ENCODE measurements at regions not wholly inside any gene's neighbourhood (a gene's known extent, or its start where the extent isn't known, plus 50 kb on each side); places are given as distances from the start of the nearest gene placed in this dataset.
A peak's percentile ranks its signal among the peaks of the same experiment; 100 is the strongest.
"Not testable (repeated sequence)": the region's sequence is repeated elsewhere in the genome, so short reads cannot be mapped to it uniquely, and the experiment has no call there.

GRCh38 chr4:183374950-183375555 is 52.8 kb upstream of the CLDN24 start:
- Mint-ChIP-seq H3K4me1 (no peaks in the 10 kb centered on the region), H3K36me3 (peaks cover 3% of the 10 kb centered on the region), H3K9me3 (peaks cover 5% of the 10 kb centered on the region)

GRCh38 chr4:183376381-183376780 is 54.2 kb upstream of the CLDN24 start:
- Mint-ChIP-seq H3K4me3 (no peak overlapping the region), H3K27ac (no peak overlapping the region), H3K4me1 (no peaks in the 10 kb centered on the region), H3K36me3 (peaks cover 3% of the 10 kb centered on the region), H3K9me3 (peaks cover 5% of the 10 kb centered on the region), H3K27me3 (peaks cover 3% of the 10 kb centered on the region)

More at GRCh38 chr4:183374950-183375555, 52.8 kb upstream of the CLDN24 start:
- no peak overlapping the region for H3K4me3 Mint-ChIP-seq
- H3K27me3 Mint-ChIP-seq, result peaks cover 3% of the 10 kb centered on the region
- H3K27ac Mint-ChIP-seq, result no peak overlapping the region

GRCh38 chr4:183377491-183377890 is 55.3 kb upstream of the CLDN24 start:
- H3K27ac Mint-ChIP-seq, result no peak overlapping the region
- H3K4me3 Mint-ChIP-seq, result no peak overlapping the region
- peaks cover 3% of the 10 kb centered on the region for H3K36me3 Mint-ChIP-seq
- H3K4me1 Mint-ChIP-seq, result no peaks in the 10 kb centered on the region
- H3K9me3 Mint-ChIP-seq, result peaks cover 5% of the 10 kb centered on the region
- H3K27me3 Mint-ChIP-seq, result peaks cover 3% of the 10 kb centered on the region

- not testable (repeated sequence) for H3K36me3 Mint-ChIP-seq, H3K9me3 Mint-ChIP-seq, H3K27ac Mint-ChIP-seq, H3K4me3 Mint-ChIP-seq, H3K27me3 Mint-ChIP-seq, H3K4me1 Mint-ChIP-seq
These were observed 56.1 kb upstream of the CLDN24 start for GRCh38 chr4:183378347-183378746.

GRCh38 chr4:183380901-183381300 is 58.7 kb upstream of the CLDN24 start:
- no peak overlapping the region for H3K4me3 Mint-ChIP-seq
- H3K9me3 Mint-ChIP-seq, result peaks cover 5% of the 10 kb centered on the region
- peaks cover 1% of the 10 kb centered on the region for H3K27me3 Mint-ChIP-seq
- no peak overlapping the region for H3K27ac Mint-ChIP-seq
- H3K4me1 Mint-ChIP-seq, result no peaks in the 10 kb centered on the region
- H3K36me3 Mint-ChIP-seq, result peaks cover 3% of the 10 kb centered on the region

GRCh38 chr4:183383606-183384005 is 60.8 kb upstream of the CDKN2AIP start:
- no peak overlapping the region for H3K4me3 Mint-ChIP-seq

GRCh38 chr4:183384516-183384915 is 59.9 kb upstream of the CDKN2AIP start:
- H3K4me1 Mint-ChIP-seq, result no peaks in the 10 kb centered on the region
- no peak overlapping the region for H3K27ac Mint-ChIP-seq
- H3K4me3 Mint-ChIP-seq, result no peak overlapping the region
- H3K27me3 Mint-ChIP-seq, result no peaks in the 10 kb centered on the region
- peaks cover 2% of the 10 kb centered on the region for H3K9me3 Mint-ChIP-seq
- no peaks in the 10 kb centered on the region for H3K36me3 Mint-ChIP-seq

More at GRCh38 chr4:183383606-183384005, 60.8 kb upstream of the CDKN2AIP start:
- Mint-ChIP-seq H3K4me1 (no peaks in the 10 kb centered on the region), H3K27ac (no peak overlapping the region), H3K27me3 (no peaks in the 10 kb centered on the region), H3K9me3 (peaks cover 5% of the 10 kb centered on the region), H3K36me3 (no peaks in the 10 kb centered on the region)

GRCh38 chr4:183384983-183385382 is 59.5 kb upstream of the CDKN2AIP start:
- H3K9me3 Mint-ChIP-seq, result no peaks in the 10 kb centered on the region
- H3K4me1 Mint-ChIP-seq, result no peaks in the 10 kb centered on the region
- no peaks in the 10 kb centered on the region for H3K36me3 Mint-ChIP-seq
- H3K27ac Mint-ChIP-seq, result no peak overlapping the region
- no peaks in the 10 kb centered on the region for H3K27me3 Mint-ChIP-seq
- H3K4me3 Mint-ChIP-seq, result no peak overlapping the region

GRCh38 chr4:183388021-183388420 is 56.4 kb upstream of the CDKN2AIP start:
- Mint-ChIP-seq H3K4me3 (no peak overlapping the region), H3K27ac (peak overlapping the region; percentile 90), H3K36me3 (no peaks in the 10 kb centered on the region), H3K27me3 (no peaks in the 10 kb centered on the region), H3K4me1 (no peaks in the 10 kb centered on the region), H3K9me3 (no peaks in the 10 kb centered on the region)

GRCh38 chr4:183388777-183389176 is 55.7 kb upstream of the CDKN2AIP start:
- H3K36me3 Mint-ChIP-seq, result no peaks in the 10 kb centered on the region
- no peak overlapping the region for H3K27ac Mint-ChIP-seq
- H3K27me3 Mint-ChIP-seq, result no peaks in the 10 kb centered on the region
- no peak overlapping the region for H3K4me3 Mint-ChIP-seq
- H3K4me1 Mint-ChIP-seq, result no peaks in the 10 kb centered on the region
- H3K9me3 Mint-ChIP-seq, result no peaks in the 10 kb centered on the region

- Mint-ChIP-seq H3K4me1 (no peaks in the 10 kb centered on the region), H3K9me3 (no peaks in the 10 kb centered on the region), H3K27ac (no peak overlapping the region), H3K36me3 (no peaks in the 10 kb centered on the region), H3K27me3 (no peaks in the 10 kb centered on the region), H3K4me3 (no peak overlapping the region)
These were observed 54.1 kb upstream of the CDKN2AIP start for GRCh38 chr4:183390374-183390773.

GRCh38 chr4:183391204-183391603 is 53.2 kb upstream of the CDKN2AIP start:
- Mint-ChIP-seq H3K27ac (no peak overlapping the region), H3K36me3 (no peaks in the 10 kb centered on the region), H3K9me3 (no peaks in the 10 kb centered on the region), H3K4me3 (no peak overlapping the region), H3K27me3 (no peaks in the 10 kb centered on the region), H3K4me1 (peaks cover 3% of the 10 kb centered on the region)

GRCh38 chr4:183392377-183392776 is 52.1 kb upstream of the CDKN2AIP start:
- H3K36me3 Mint-ChIP-seq, result no peaks in the 10 kb centered on the region
- H3K4me1 Mint-ChIP-seq, result peaks cover 15% of the 10 kb centered on the region
- H3K27me3 Mint-ChIP-seq, result no peaks in the 10 kb centered on the region
- no peaks in the 10 kb centered on the region for H3K9me3 Mint-ChIP-seq
- H3K4me3 Mint-ChIP-seq, result no peak overlapping the region
- H3K27ac Mint-ChIP-seq, result no peak overlapping the region

- Mint-ChIP-seq H3K4me3 (no peak overlapping the region), H3K27ac (no peak overlapping the region), H3K27me3 (no peaks in the 10 kb centered on the region), H3K36me3 (no peaks in the 10 kb centered on the region), H3K9me3 (no peaks in the 10 kb centered on the region), H3K4me1 (peaks cover 23% of the 10 kb centered on the region)
These were observed 51.0 kb upstream of the CDKN2AIP start for GRCh38 chr4:183393446-183393845.

GRCh38 chr4:183394166-183394951 is 50.1 kb upstream of the CDKN2AIP start:
- H3K4me3 Mint-ChIP-seq, result no peak overlapping the region
- no peaks in the 10 kb centered on the region for H3K27me3 Mint-ChIP-seq
- H3K9me3 Mint-ChIP-seq, result no peaks in the 10 kb centered on the region
- peaks cover 30% of the 10 kb centered on the region for H3K4me1 Mint-ChIP-seq
- no peaks in the 10 kb centered on the region for H3K36me3 Mint-ChIP-seq
- H3K27ac Mint-ChIP-seq, result no peak overlapping the region

All from activated naive CD4-positive, alpha-beta T cell treated with anti-CD3 and anti-CD28 coated beads, Interleukin-2, amount 50 U/mL, for 24 hours (primary cell).